Smooth muscle cell (in vitro differentiated cells): ENCODE measurements at regions not wholly inside any gene's neighbourhood (a gene's known extent, or its start where the extent isn't known, plus 50 kb on each side); places are given as distances from the start of the nearest gene placed in this dataset.

Source experiments
- DNase-seq: peaks from one replicate; lab custom pipeline; 2025; ENCODE audit not compliant: unreplicated experiment; lab: John Stamatoyannopoulos, UW
- H2AFZ ChIP-seq: fragments of 200-600 bp; sonication (generic); 2 replicates; pipeline ENCODE4 v1.6.0; 2016; ENCODE audit warnings: antibody characterized with exemption, low read depth, mild to moderate bottlenecking
- H3F3A ChIP-seq: fragments of 200-600 bp; sonication (generic); 2 replicates; pipeline ENCODE4 v1.6.0; 2017; ENCODE audit warnings: antibody characterized with exemption, low read depth
- H3K27ac ChIP-seq: fragments of 200-600 bp; sonication (generic); 2 replicates; pipeline ENCODE4 v1.5.1; 2016; ENCODE audit warnings: low read depth, mild to moderate bottlenecking
- H3K27me3 ChIP-seq: fragments of 200-600 bp; sonication (generic); 2 replicates; pipeline ENCODE4 v1.6.1; 2016; ENCODE audit warnings: low read depth, mild to moderate bottlenecking
- H3K36me3 ChIP-seq: fragments of 200-600 bp; sonication (generic); 2 replicates; pipeline ENCODE4 v1.5.1; 2016; ENCODE audit warnings: low read depth
- H3K4me1 ChIP-seq: fragments of 200-600 bp; sonication (generic); 2 replicates; pipeline ENCODE4 v1.5.1; 2016; ENCODE audit warnings: low read depth
- H3K4me2 ChIP-seq: fragments of 200-600 bp; sonication (generic); 2 replicates; pipeline ENCODE4 v1.6.0; 2016; ENCODE audit warnings: mild to moderate bottlenecking
- H3K4me3 ChIP-seq: fragments of 200-600 bp; sonication (generic); 2 replicates; pipeline ENCODE4 v1.5.1; 2016; ENCODE audit warnings: mild to moderate bottlenecking
- H3K79me2 ChIP-seq: fragments of 200-600 bp; sonication (generic); 2 replicates; pipeline ENCODE4 v1.6.0; 2016; ENCODE audit warnings: low read depth, mild to moderate bottlenecking
- H3K9ac ChIP-seq: fragments of 200-600 bp; sonication (generic); 2 replicates; pipeline ENCODE4 v1.6.0; 2016; ENCODE audit warnings: low read depth
- H3K9me3 ChIP-seq: fragments of 200-600 bp; sonication (generic); replicated peaks from 2 replicates; pipeline ENCODE4 v1.5.1; 2016; ENCODE audit warnings: low read depth
- H4K20me1 ChIP-seq: fragments of 200-600 bp; sonication (generic); 2 replicates; pipeline ENCODE4 v1.6.0; 2016; ENCODE audit warnings: low read depth
- whole genome bisulfite sequencing: methylation state at CpG from one replicate; pipeline ENCODE4 v1.1.7; 2016; ENCODE audit warnings: low lambda C conversion rate; 5-methylcytosine and 5-hydroxymethylcytosine counted together
- TF ChIP-seq, protein P1 (sequence below): fragments of 200-600 bp; sonication (generic); IDR thresholded peaks from 2 replicates; pipeline ENCODE4 v1.5.1; 2017; ENCODE audit warnings: borderline replicate concordance, mild to moderate bottlenecking, antibody characterized with exemption; ENCODE audit not compliant: insufficient read depth, poor library complexity, severe bottlenecking

DNA sequence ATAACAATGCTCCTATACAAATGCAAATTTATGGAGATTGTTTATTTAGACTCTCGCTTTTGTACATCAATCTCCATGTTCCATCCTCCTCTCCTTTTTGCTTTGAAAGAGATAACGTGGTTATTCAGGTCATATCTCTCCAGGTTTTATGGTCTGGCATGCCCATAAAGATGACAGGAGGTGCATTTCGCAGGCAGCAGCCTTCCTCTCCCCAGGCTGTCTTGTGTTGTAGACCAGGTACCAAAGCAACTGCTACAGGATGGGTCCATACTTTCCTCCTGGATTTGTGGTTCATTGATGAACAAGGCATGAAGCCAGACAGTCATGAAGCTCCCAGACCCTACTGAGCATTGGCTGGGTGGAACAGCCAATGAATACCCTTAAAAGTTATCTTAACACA is 400.2 kb upstream of the NPVF start:
- H3K27me3 ChIP-seq = no peaks in the 10 kb centered on the region
- H2AFZ ChIP-seq = no peak overlapping the region
- 83% methylated on average over 3 of the region's 3 CpGs for WGBS
- no peaks in the 10 kb centered on the region for H3K4me1 ChIP-seq
- TF ChIP-seq, protein P1, sequence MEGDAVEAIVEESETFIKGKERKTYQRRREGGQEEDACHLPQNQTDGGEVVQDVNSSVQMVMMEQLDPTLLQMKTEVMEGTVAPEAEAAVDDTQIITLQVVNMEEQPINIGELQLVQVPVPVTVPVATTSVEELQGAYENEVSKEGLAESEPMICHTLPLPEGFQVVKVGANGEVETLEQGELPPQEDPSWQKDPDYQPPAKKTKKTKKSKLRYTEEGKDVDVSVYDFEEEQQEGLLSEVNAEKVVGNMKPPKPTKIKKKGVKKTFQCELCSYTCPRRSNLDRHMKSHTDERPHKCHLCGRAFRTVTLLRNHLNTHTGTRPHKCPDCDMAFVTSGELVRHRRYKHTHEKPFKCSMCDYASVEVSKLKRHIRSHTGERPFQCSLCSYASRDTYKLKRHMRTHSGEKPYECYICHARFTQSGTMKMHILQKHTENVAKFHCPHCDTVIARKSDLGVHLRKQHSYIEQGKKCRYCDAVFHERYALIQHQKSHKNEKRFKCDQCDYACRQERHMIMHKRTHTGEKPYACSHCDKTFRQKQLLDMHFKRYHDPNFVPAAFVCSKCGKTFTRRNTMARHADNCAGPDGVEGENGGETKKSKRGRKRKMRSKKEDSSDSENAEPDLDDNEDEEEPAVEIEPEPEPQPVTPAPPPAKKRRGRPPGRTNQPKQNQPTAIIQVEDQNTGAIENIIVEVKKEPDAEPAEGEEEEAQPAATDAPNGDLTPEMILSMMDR = no peak
- H3K9ac ChIP-seq = no peak overlapping the region
- no peak overlapping the region for H3K4me3 ChIP-seq
- H3K4me2 ChIP-seq = no peak overlapping the region
- no peaks in the 10 kb centered on the region for H3K36me3 ChIP-seq
- no peak for DNase-seq
- no peak overlapping the region for H3K27ac ChIP-seq
- H3K79me2 ChIP-seq = no peaks in the 10 kb centered on the region
- no peaks in the 10 kb centered on the region for H3K9me3 ChIP-seq
- H4K20me1 ChIP-seq = no peaks in the 10 kb centered on the region
- no peaks in the 10 kb centered on the region for H3F3A ChIP-seq

DNA sequence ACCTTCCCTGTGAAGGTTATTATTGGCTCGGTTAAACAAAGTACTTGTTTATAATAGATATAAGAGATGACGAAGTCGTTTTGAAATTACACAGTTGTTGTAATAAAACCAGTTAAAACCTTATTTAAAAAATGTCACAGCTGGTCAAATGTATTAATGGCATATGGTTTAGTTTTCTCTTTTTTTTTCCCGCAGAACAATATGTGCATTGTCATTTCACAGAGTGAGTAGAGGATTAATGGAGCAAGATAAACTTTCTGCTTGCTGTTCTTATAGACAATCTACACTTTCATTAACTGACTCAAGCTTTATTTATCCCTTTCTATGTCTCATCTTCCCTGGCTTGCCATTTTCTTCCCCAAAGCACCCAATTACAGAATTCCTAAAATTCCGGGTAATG is 404.3 kb upstream of the NPVF start:
- H3K4me2 ChIP-seq = no peak overlapping the region
- TF ChIP-seq, protein P1 = no peak
- WGBS = 83% methylated on average over 5 of the region's 5 CpGs

DNA sequence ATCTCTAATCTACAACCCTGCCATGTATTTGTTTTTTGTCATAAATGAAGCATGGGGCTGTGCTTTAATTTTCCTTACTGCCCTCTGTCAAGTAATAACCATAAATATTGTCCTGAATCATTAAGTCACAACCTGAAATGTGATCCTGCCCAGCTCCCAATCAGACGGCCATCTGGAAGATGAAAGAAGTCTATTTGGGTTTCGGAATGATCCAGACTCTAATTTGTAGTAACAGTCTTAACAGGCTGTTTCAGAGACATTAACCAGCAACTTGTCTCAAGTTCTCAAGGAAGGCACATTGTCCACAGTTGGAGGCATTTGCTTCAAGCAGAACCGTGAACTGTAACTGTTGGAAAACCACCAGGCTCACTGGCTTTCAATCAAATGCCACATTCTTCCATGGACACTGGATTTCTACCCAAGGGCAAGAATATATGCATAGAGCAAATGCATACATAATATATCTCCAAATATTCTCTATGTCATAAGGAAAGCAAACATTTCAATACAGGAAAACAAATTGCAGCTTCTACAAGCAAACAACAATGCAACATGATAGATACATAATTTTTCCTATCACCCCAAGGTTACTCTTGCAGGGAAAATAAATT is 405.2 kb upstream of the NPVF start:
- TF ChIP-seq, protein P1 = no peak
- 11% methylated on average over 3 of the region's 3 CpGs for WGBS
- no peak for DNase-seq

More for the DNA sequence above, 404.3 kb upstream of the NPVF start:
- DNase-seq = no peak
- H3K4me3 ChIP-seq = no peak overlapping the region
- H3K4me1 ChIP-seq = no peaks in the 10 kb centered on the region
- no peaks in the 10 kb centered on the region for H4K20me1 ChIP-seq
- no peaks in the 10 kb centered on the region for H3K27me3 ChIP-seq
- H3K36me3 ChIP-seq = no peaks in the 10 kb centered on the region
- no peaks in the 10 kb centered on the region for H3K9me3 ChIP-seq
- no peaks in the 10 kb centered on the region for H3K79me2 ChIP-seq
- no peaks in the 10 kb centered on the region for H3F3A ChIP-seq
- H3K9ac ChIP-seq = no peak overlapping the region
- no peak overlapping the region for H3K27ac ChIP-seq
- H2AFZ ChIP-seq = no peak overlapping the region

DNA sequence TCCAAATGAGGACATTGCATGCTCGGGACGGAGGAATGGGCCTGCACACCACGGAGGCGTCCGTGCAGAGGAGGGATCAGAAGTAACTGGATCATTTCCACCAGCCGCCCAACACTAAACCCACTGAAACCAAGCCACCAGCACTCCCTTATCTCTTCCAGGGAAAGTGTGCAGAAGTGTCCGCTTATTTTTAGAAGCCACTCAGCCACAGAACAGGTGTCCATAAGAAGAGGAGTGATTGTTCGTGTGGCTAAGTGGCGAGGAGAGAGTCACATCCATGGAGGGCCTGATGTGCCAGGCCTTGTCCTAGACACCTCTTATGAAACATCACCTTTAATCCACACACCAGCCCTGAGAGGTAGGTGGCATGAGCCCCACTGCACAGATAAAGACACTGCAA is 407.9 kb upstream of the NPVF start:
- H4K20me1 ChIP-seq = no peaks in the 10 kb centered on the region
- 94% methylated on average over 9 of the region's 9 CpGs for WGBS
- no peaks in the 10 kb centered on the region for H3K4me1 ChIP-seq
- no peaks in the 10 kb centered on the region for H3F3A ChIP-seq
- H3K4me2 ChIP-seq = no peak overlapping the region
- no peaks in the 10 kb centered on the region for H3K9me3 ChIP-seq
- H2AFZ ChIP-seq = no peak overlapping the region
- DNase-seq = no peak
- H3K4me3 ChIP-seq = no peak overlapping the region
- H3K27me3 ChIP-seq = no peaks in the 10 kb centered on the region
- no peak overlapping the region for H3K27ac ChIP-seq
- no peaks in the 10 kb centered on the region for H3K36me3 ChIP-seq
- H3K79me2 ChIP-seq = no peaks in the 10 kb centered on the region
- H3K9ac ChIP-seq = no peak overlapping the region
- TF ChIP-seq, protein P1 = no peak

More for the DNA sequence above, 405.2 kb upstream of the NPVF start:
- H4K20me1 ChIP-seq = no peaks in the 10 kb centered on the region
- no peaks in the 10 kb centered on the region for H3K79me2 ChIP-seq
- no peaks in the 10 kb centered on the region for H3K9me3 ChIP-seq
- H3K36me3 ChIP-seq = no peaks in the 10 kb centered on the region
- H3K27me3 ChIP-seq = no peaks in the 10 kb centered on the region
- H3K9ac ChIP-seq = no peak overlapping the region
- peak overlapping the region; percentile 27 for H2AFZ ChIP-seq
- H3F3A ChIP-seq = no peaks in the 10 kb centered on the region
- no peak overlapping the region for H3K4me2 ChIP-seq
- no peaks in the 10 kb centered on the region for H3K4me1 ChIP-seq
- no peak overlapping the region for H3K4me3 ChIP-seq
- no peak overlapping the region for H3K27ac ChIP-seq
